IMR-90 (cell line): ENCODE measurements at regions not wholly inside any gene's neighbourhood (a gene's known extent, or its start where the extent isn't known, plus 50 kb on each side); places are given as distances from the start of the nearest gene placed in this dataset.

ENCODE experiments used
- ATAC-seq: fragments of 200-7000 bp; cut with Tn5 transposase; 2 replicates; pipeline ENCODE4 v1.9.1; 2020; ENCODE audit warnings: low read depth, mild to moderate bottlenecking, moderate library complexity
- BruUV-seq: library from RNA; stranded (reverse); fragments of 400-500 nt; replicated peaks from 2 replicates; lab custom pipeline; 2021; lab: Mats Ljungman, UMichigan
- CTCF ChIA-PET: fragments of 300-600 bp; formaldehyde crosslinking; extraction: SDS; loops from one replicate; lab custom pipeline; 2021; ENCODE audit warnings: antibody characterized with exemption; lab: Yijun Ruan, JAX
- POLR2A ChIA-PET: fragments of 300-600 bp; sonication (Branson Sonifier 250); formaldehyde crosslinking; loops from one replicate; lab custom pipeline; 2022; ENCODE audit warnings: antibody characterized with exemption; ENCODE audit not compliant: unreplicated experiment; lab: Charles Lee
- DNase-seq: peaks from one replicate; pipeline ENCODE4 v3.0.0; 2013
- H2AFZ ChIP-seq: replicated peaks from 2 replicates; pipeline ENCODE3; 2013; ENCODE audit warnings: low read length, mild to moderate bottlenecking; ENCODE audit not compliant: poor library complexity
- H2AK5ac ChIP-seq: 2 replicates; pipeline ENCODE4 v1.6.1; 2013; ENCODE audit warnings: low read depth, low read length, inconsistent platforms
- H2AK9ac ChIP-seq: replicated peaks from 2 replicates; pipeline ENCODE3; 2013; ENCODE audit warnings: mild to moderate bottlenecking, low read depth, low read length, moderate library complexity; ENCODE audit not compliant: poor library complexity
- H2BK120ac ChIP-seq: 2 replicates; pipeline ENCODE4 v1.6.1; 2013; ENCODE audit warnings: low read depth, low read length, inconsistent platforms
- H2BK15ac ChIP-seq: 3 replicates; pipeline ENCODE4 v1.6.1; 2013; ENCODE audit warnings: low read depth, low read length, inconsistent platforms
- H2BK20ac ChIP-seq: 2 replicates; pipeline ENCODE4 v1.6.1; 2013; ENCODE audit warnings: low read depth, mild to moderate bottlenecking, inconsistent platforms, low read length, moderate library complexity
- H2BK5ac ChIP-seq: 2 replicates; pipeline ENCODE4 v1.6.1; 2013; ENCODE audit warnings: mild to moderate bottlenecking, low read depth, low read length, inconsistent platforms; ENCODE audit not compliant: poor library complexity, severe bottlenecking
- H3K14ac ChIP-seq: replicated peaks from 2 replicates; pipeline ENCODE4 v1.6.1; 2013; ENCODE audit warnings: low read depth, low read length, inconsistent platforms
- H3K18ac ChIP-seq: 2 replicates; pipeline ENCODE4 v1.6.1; 2013; ENCODE audit warnings: low read depth, low read length, control low read depth
- H3K23ac ChIP-seq: 2 replicates; pipeline ENCODE4 v1.6.1; 2013; ENCODE audit warnings: low read depth, low read length, inconsistent platforms
- H3K27ac ChIP-seq: 2 replicates; pipeline ENCODE4 v1.5.1; 2013; ENCODE audit warnings: mild to moderate bottlenecking, control low read depth, low read length; ENCODE audit not compliant: insufficient read depth
- H3K27me3 ChIP-seq: 2 replicates; pipeline ENCODE4 v1.6.1; 2013; ENCODE audit warnings: low read length; ENCODE audit not compliant: control insufficient read depth, insufficient read depth
- H3K36me3 ChIP-seq: 2 replicates; pipeline ENCODE4 v1.6.1; 2013; ENCODE audit warnings: low read length, mixed read lengths; ENCODE audit not compliant: control insufficient read depth, insufficient read depth
- H3K4ac ChIP-seq: 2 replicates; pipeline ENCODE4 v1.6.1; 2013; ENCODE audit warnings: low read depth, low read length, inconsistent platforms
- H3K4me1 ChIP-seq: 2 replicates; pipeline ENCODE4 v1.6.1; 2013; ENCODE audit warnings: low read length, mixed read lengths; ENCODE audit not compliant: control insufficient read depth, insufficient read depth
- H3K4me2 ChIP-seq: 2 replicates; pipeline ENCODE4 v1.6.1; 2013; ENCODE audit warnings: low read depth, mild to moderate bottlenecking, control low read depth, low read length, moderate library complexity
- H3K4me3 ChIP-seq: 2 replicates; pipeline ENCODE4 v1.5.1; 2013; ENCODE audit warnings: low read depth, mild to moderate bottlenecking, control low read depth, low read length, moderate library complexity; ENCODE audit not compliant: insufficient read depth
- H3K56ac ChIP-seq: 2 replicates; pipeline ENCODE4 v1.6.1; 2013; ENCODE audit warnings: low read length, inconsistent platforms; ENCODE audit not compliant: insufficient read depth; ENCODE audit errors: extremely low read depth
- H3K79me1 ChIP-seq, 2 experiments: 2 replicates each; pipeline ENCODE4 v1.6.1; 2013; ENCODE audit warnings: low read length in 2 of 2, inconsistent platforms in 1 of 2, low read depth in 1 of 2
- H3K9ac ChIP-seq: 2 replicates; pipeline ENCODE4 v1.6.1; 2013; ENCODE audit warnings: low read depth, low read length, control low read depth
- H3K9me1 ChIP-seq: 2 replicates; pipeline ENCODE4 v1.6.1; 2013; ENCODE audit warnings: low read length, inconsistent platforms; ENCODE audit not compliant: insufficient read depth
- H3K9me3 ChIP-seq: 2 replicates; pipeline ENCODE4 v1.6.1; 2013; ENCODE audit warnings: low read length; ENCODE audit not compliant: control insufficient read depth, insufficient read depth
- H4K20me1 ChIP-seq: 2 replicates; pipeline ENCODE4 v1.6.1; 2013; ENCODE audit warnings: low read length, inconsistent platforms; ENCODE audit not compliant: insufficient read depth
- H4K5ac ChIP-seq: 2 replicates; pipeline ENCODE4 v1.6.1; 2013; ENCODE audit warnings: mild to moderate bottlenecking, low read depth, low read length, control low read depth
- H4K8ac ChIP-seq, 2 experiments: 2 replicates each; pipeline ENCODE4 v1.6.1; 2013; ENCODE audit warnings: low read depth in 2 of 2, low read length in 2 of 2, control low read depth in 1 of 2, inconsistent platforms in 1 of 2
- H4K91ac ChIP-seq: 2 replicates; pipeline ENCODE4 v1.6.1; 2013; ENCODE audit warnings: low read depth, low read length, inconsistent platforms; ENCODE audit not compliant: insufficient read depth
- CTCF ChIP-seq: conservative IDR thresholded peaks from 2 replicates; pipeline ENCODE4 v1.5.1; 2012; ENCODE audit warnings: mild to moderate bottlenecking, low read depth, low read length, improper control_type of control experiment
- FOS ChIP-seq: fragments of 150-350 bp; IDR thresholded peaks from 2 replicates; pipeline ENCODE4 v1.6.1; 2016; ENCODE audit warnings: low read depth, low read length
- MAFK ChIP-seq: IDR thresholded peaks from 2 replicates; pipeline ENCODE4 v1.6.1; 2012; ENCODE audit warnings: low read depth, low read length, improper control_type of control experiment
- MAZ ChIP-seq: IDR thresholded peaks from 2 replicates; pipeline ENCODE4 v1.6.1; 2012; ENCODE audit warnings: low read depth, mild to moderate bottlenecking, low read length, improper control_type of control experiment, moderate library complexity, borderline replicate concordance
- MXI1 ChIP-seq: IDR thresholded peaks from 2 replicates; pipeline ENCODE4 v1.6.1; 2012; ENCODE audit warnings: low read depth, mild to moderate bottlenecking, low read length, moderate library complexity, borderline replicate concordance
- POLR2A ChIP-seq: IDR thresholded peaks from 2 replicates; pipeline ENCODE4 v1.6.1; 2012; ENCODE audit warnings: mild to moderate bottlenecking, low read depth, low read length
- RAD21 ChIP-seq: IDR thresholded peaks from 2 replicates; pipeline ENCODE4 v1.6.1; 2012; ENCODE audit warnings: low read length, improper control_type of control experiment
- RCOR1 ChIP-seq: IDR thresholded peaks from 2 replicates; pipeline ENCODE4 v1.6.1; 2012; ENCODE audit warnings: mild to moderate bottlenecking, low read length, improper control_type of control experiment; ENCODE audit not compliant: insufficient replicate concordance
- SMC3 ChIP-seq: fragments of 150-350 bp; IDR thresholded peaks from 2 replicates; pipeline ENCODE4 v1.6.1; 2016; ENCODE audit warnings: low read depth, mild to moderate bottlenecking, antibody characterized with exemption, low read length, moderate library complexity
- USF2 ChIP-seq: fragments of 150-350 bp; IDR thresholded peaks from 2 replicates; pipeline ENCODE4 v1.6.1; 2017; ENCODE audit warnings: mild to moderate bottlenecking, antibody characterized with exemption, low read length, low read depth
- WGBS, 2 experiments: methylation state at CpG; one replicate each; pipeline versions ENCODE4 v1.1.5 to v1.1.7; 2013; ENCODE audit warnings: missing lambda C conversion rate in 2 of 2; ENCODE audit not compliant: insufficient read length in 1 of 2; ENCODE audit errors: extremely low coverage in 2 of 2; 5-methylcytosine and 5-hydroxymethylcytosine counted together
- dilution Hi-C: fragments of 300-500 bp; cut with HindIII; formaldehyde crosslinking; loops from one replicate; pipeline ENCODE4 v1.14.3; 2018; ENCODE audit warnings: low sequenced_read_pairs; ENCODE audit not compliant: unreplicated experiment
- in situ Hi-C: fragments of 300-500 bp; cut with MboI; formaldehyde crosslinking; loops from 3 replicates; pipeline ENCODE4 v1.14.3; 2019; ENCODE audit warnings: low sequenced_read_pairs, inconsistent platforms, mixed read lengths
- intact Hi-C: fragments of 100-400 bp; cut with micrococcal nuclease; formaldehyde crosslinking; loops from 2 replicates; pipeline ENCODE4 v1.10.0; 2022

GRCh38 chr14:95381726-95382125 is 62.0 kb upstream of the CLMN start:
- no peak overlapping the region for H3K14ac ChIP-seq
- no peaks in the 10 kb centered on the region for H3K36me3 ChIP-seq
- dilution Hi-C loops, result no loop called here
- no peaks in the 10 kb centered on the region; the same call in 1 of the 2 replicates for H3K27me3 ChIP-seq
- ChIA-PET POLR2A (no interaction called here), CTCF (no interaction called here)
- H4K8ac ChIP-seq, result no peak overlapping the region
- no peak overlapping the region for H2BK15ac ChIP-seq
- intact Hi-C loops, result no loop called here
- no peak overlapping the region for H4K5ac ChIP-seq
- no peak overlapping the region for H4K91ac ChIP-seq
- TF ChIP-seq FOS (no peak), CTCF (no peak), RAD21 (no peak), RCOR1 (no peak), USF2 (no peak), MAFK (no peak), SMC3 (no peak), POLR2A (no peak), MXI1 (no peak), MAZ (no peak)
- no peak overlapping the region for H3K4me3 ChIP-seq
- no peaks in the 10 kb centered on the region for H4K20me1 ChIP-seq
- no peaks in the 10 kb centered on the region for H3K79me1 ChIP-seq
- no peak overlapping the region for H2BK20ac ChIP-seq
- DNase-seq, result no peak
- H2AK9ac ChIP-seq, result no peak overlapping the region
- no peak overlapping the region for H3K27ac ChIP-seq
- H3K4me1 ChIP-seq, result no peaks in the 10 kb centered on the region
- no peaks in the 10 kb centered on the region for H3K9me1 ChIP-seq
- in situ Hi-C loops, result no loop called here
- H2AK5ac ChIP-seq, result no peak overlapping the region
- H2AFZ ChIP-seq, result no peak overlapping the region
- WGBS, 2 experiments, result 78% methylated on average over 1 of the region's 4 CpGs; no CpG with 5 or more reads in 1 of the 2 experiments
- no peak overlapping the region for H3K18ac ChIP-seq
- H3K9me3 ChIP-seq, result no peaks in the 10 kb centered on the region; the same call in 1 of the 2 replicates
- H2BK5ac ChIP-seq, result no peak overlapping the region
- ATAC-seq, result no peak
- H3K4ac ChIP-seq, result no peak overlapping the region
- no peak overlapping the region for H3K56ac ChIP-seq
- H3K9ac ChIP-seq, result no peak overlapping the region
- H2BK120ac ChIP-seq, result no peak overlapping the region
- H3K4me2 ChIP-seq, result no peak overlapping the region
- no peak overlapping the region for H3K23ac ChIP-seq
- no TSS peak for BruUV-seq
